Activated CD8-positive, alpha-beta T cell treated with anti-CD3 and anti-CD28 coated beads for 36 hours (primary cell): ENCODE measurements at regions not wholly inside any gene's neighbourhood (a gene's known extent, or its start where the extent isn't known, plus 50 kb on each side); places are given as distances from the start of the nearest gene placed in this dataset.

ENCODE experiments used
- ATAC-seq: fragments of 200-7000 bp; cut with Tn5 transposase; one replicate; pipeline ENCODE4 v1.10.0; 2021; ENCODE audit warnings: mild to moderate bottlenecking, moderate library complexity
- CTCF ChIA-PET: fragments of 350-600 bp; sonication (Branson Sonifier 250); formaldehyde crosslinking; loops from one replicate; lab custom pipeline; 2021; ENCODE audit warnings: antibody characterized with exemption; lab: Charles Lee
- POLR2A ChIA-PET: fragments of 350-600 bp; sonication (Branson Sonifier 250); formaldehyde crosslinking; loops from one replicate; lab custom pipeline; 2021; ENCODE audit warnings: antibody characterized with exemption; lab: Charles Lee
- DNase-seq: peaks from one replicate; pipeline ENCODE4 v3.0.0-alpha.2; 2020
- H3K27ac Mint-ChIP-seq: one replicate; pipeline ENCODE4 v1.8.0; 2021; ENCODE audit warnings: mild to moderate bottlenecking, mixed read lengths
- H3K27me3 Mint-ChIP-seq: one replicate; pipeline ENCODE4 v1.8.0; 2021; ENCODE audit warnings: mixed read lengths
- H3K36me3 Mint-ChIP-seq: one replicate; pipeline ENCODE4 v1.8.0; 2021; ENCODE audit warnings: low read depth, mixed read lengths
- H3K4me1 Mint-ChIP-seq: one replicate; pipeline ENCODE4 v1.8.0; 2021; ENCODE audit warnings: low read depth, mixed read lengths
- H3K4me3 Mint-ChIP-seq: one replicate; pipeline ENCODE4 v1.8.0; 2021; ENCODE audit warnings: mild to moderate bottlenecking, moderate library complexity, mixed read lengths
- H3K9me3 Mint-ChIP-seq: one replicate; pipeline ENCODE4 v1.8.0; 2021; ENCODE audit warnings: mixed read lengths
- CTCF ChIP-seq: fragments of 200-600 bp; IDR thresholded peaks from one replicate; pipeline ENCODE4 v1.8.0; 2022; ENCODE audit warnings: antibody characterized with exemption, mild to moderate bottlenecking
- intact Hi-C: fragments of 100-400 bp; cut with micrococcal nuclease; formaldehyde crosslinking; loops from one replicate; pipeline ENCODE4 v1.10.0; 2022

GRCh38 chr10:83713423-83713822, 425.9 kb upstream of the GHITM start:
- DNase-seq: no peak

GRCh38 chr10:83723080-83723479, 416.2 kb upstream of the GHITM start:
- no peak for TF ChIP-seq CTCF
- intact Hi-C loops: no loop called here
- ATAC-seq (no peak), DNase-seq (no peak)
- H3K9me3 Mint-ChIP-seq: peaks cover 1% of the 10 kb centered on the region
- H3K27me3 Mint-ChIP-seq: no peaks in the 10 kb centered on the region
- H3K4me1 Mint-ChIP-seq: no peaks in the 10 kb centered on the region
- CTCF ChIA-PET: no interaction called here
- H3K36me3 Mint-ChIP-seq: no peaks in the 10 kb centered on the region
- POLR2A ChIA-PET: no interaction called here
- no peak overlapping the region for H3K27ac Mint-ChIP-seq
- H3K4me3 Mint-ChIP-seq: no peak overlapping the region

More at GRCh38 chr10:83713423-83713822, 425.9 kb upstream of the GHITM start:
- ChIA-PET CTCF (no interaction called here), POLR2A (no interaction called here)
- no peak for TF ChIP-seq CTCF
- no peak for ATAC-seq
- Mint-ChIP-seq H3K36me3 (no peaks in the 10 kb centered on the region), H3K4me3 (no peak overlapping the region), H3K27me3 (no peaks in the 10 kb centered on the region), H3K27ac (no peak overlapping the region), H3K9me3 (peaks cover 2% of the 10 kb centered on the region), H3K4me1 (no peaks in the 10 kb centered on the region)
- intact Hi-C loops: no loop called here

GRCh38 chr10:83724471-83725241, 414.7 kb upstream of the GHITM start:
- no peak for TF ChIP-seq CTCF
- no peaks in the 10 kb centered on the region for H3K4me1 Mint-ChIP-seq
- no peaks in the 10 kb centered on the region for H3K36me3 Mint-ChIP-seq
- H3K9me3 Mint-ChIP-seq: peaks cover 1% of the 10 kb centered on the region
- ATAC-seq (no peak), DNase-seq (no peak)
- no peaks in the 10 kb centered on the region for H3K27me3 Mint-ChIP-seq
- ChIA-PET CTCF (no interaction called here), POLR2A (interaction anchor here (1.1 kb wide), 1 partner anchor 13 kb away, joined by 3 read pairs; no protein-coding TSS in a partner anchor)
- intact Hi-C loops: no loop called here
- no peak overlapping the region for H3K4me3 Mint-ChIP-seq
- H3K27ac Mint-ChIP-seq: no peak overlapping the region

- DNase-seq (no peak), ATAC-seq (no peak)
- ChIA-PET POLR2A (interaction anchor here (1.1 kb wide), 1 partner anchor 12 kb away, joined by 3 read pairs; no protein-coding TSS in a partner anchor), CTCF (no interaction called here)
- Mint-ChIP-seq H3K27ac (no peak overlapping the region), H3K4me1 (no peaks in the 10 kb centered on the region), H3K4me3 (no peak overlapping the region), H3K9me3 (peaks cover 1% of the 10 kb centered on the region), H3K36me3 (no peaks in the 10 kb centered on the region), H3K27me3 (no peaks in the 10 kb centered on the region)
- intact Hi-C loops: no loop called here
- TF ChIP-seq CTCF: no peak
Observed at GRCh38 chr10:83725567-83725966, 413.7 kb upstream of the GHITM start.

GRCh38 chr10:83734278-83734677, 405.0 kb upstream of the GHITM start:
- ATAC-seq (no peak), DNase-seq (no peak)
- no peak overlapping the region for H3K4me3 Mint-ChIP-seq
- H3K4me1 Mint-ChIP-seq: no peaks in the 10 kb centered on the region
- TF ChIP-seq CTCF: no peak
- CTCF ChIA-PET: no interaction called here
- H3K36me3 Mint-ChIP-seq: no peaks in the 10 kb centered on the region
- no peak overlapping the region for H3K27ac Mint-ChIP-seq
- POLR2A ChIA-PET: no interaction called here
- intact Hi-C loops: no loop called here
- H3K27me3 Mint-ChIP-seq: no peaks in the 10 kb centered on the region
- H3K9me3 Mint-ChIP-seq: peaks cover 9% of the 10 kb centered on the region
